ENCODE measurements at regions not wholly inside any gene's neighbourhood (a gene's known extent, or its start where the extent isn't known, plus 50 kb on each side); places are given as distances from the start of the nearest gene placed in this dataset.

DNA sequence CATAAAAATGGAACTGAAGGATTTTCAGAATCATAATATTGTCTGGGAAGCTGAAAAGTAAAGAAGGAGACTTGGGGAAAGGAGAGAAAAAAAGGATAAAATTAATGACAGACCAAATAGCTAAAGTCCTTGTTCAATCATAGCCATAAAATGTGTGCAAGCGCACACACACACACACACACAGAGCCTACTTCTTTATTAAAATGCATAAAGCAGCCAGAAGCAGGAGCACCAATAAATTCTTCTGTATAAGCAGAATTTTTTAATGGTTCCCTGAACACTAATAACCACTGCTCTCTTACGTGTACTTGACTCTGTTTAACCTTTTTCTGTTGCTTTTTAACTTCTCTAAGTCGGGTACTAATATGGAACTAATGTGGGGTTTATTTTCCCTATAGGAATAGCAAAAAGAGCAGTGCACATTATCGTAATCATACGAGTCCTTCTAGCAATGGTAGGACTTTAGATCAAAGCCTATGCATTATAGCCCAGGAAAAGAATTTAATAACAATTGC is 131.0 kb upstream of the PSMD7 start:
- DNase-seq (ENCODE audit: extremely low read depth, low read depth), result no peak
- H3K4me3 ChIP-seq (replicated peaks; ENCODE audit: low read depth, low read length), result no peak overlapping the region
- no peak for TF ChIP-seq CTCF (IDR thresholded peaks at IDR 0.05; ENCODE audit: low read depth, low read length, missing control alignments)

- DNase-seq (ENCODE audit: extremely low read depth, low read depth), result no peak
- H3K4me3 ChIP-seq (replicated peaks; ENCODE audit: low read depth, low read length), result no peak overlapping the region
- TF ChIP-seq CTCF (IDR thresholded peaks at IDR 0.05; ENCODE audit: low read depth, low read length, missing control alignments), result no peak
These were observed 135.9 kb upstream of the PSMD7 start for GRCh38 chr16:74160759-74161158.

DNA sequence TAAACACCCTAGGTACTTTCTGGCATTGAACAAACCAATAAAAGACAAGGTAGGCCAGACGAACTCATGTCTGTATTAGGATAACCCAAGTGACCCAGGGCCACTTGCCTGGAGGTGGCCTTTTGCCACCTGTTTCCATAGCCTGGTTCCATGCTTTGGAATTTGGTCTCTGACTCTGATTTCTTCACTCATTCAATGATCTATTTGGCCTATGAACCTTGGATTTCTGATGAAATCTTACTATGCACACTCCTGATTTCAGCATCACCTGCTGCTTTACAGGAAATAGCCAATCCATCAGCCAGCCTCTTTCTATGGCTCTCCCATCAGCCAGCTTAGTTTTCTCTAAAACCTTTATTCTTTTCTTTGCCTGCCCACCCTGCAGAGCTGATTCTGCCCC is 142.8 kb upstream of the PSMD7 start:
- no peak for DNase-seq (ENCODE audit: extremely low read depth, low read depth)
- H3K4me3 ChIP-seq (replicated peaks; ENCODE audit: low read depth, low read length), result no peak overlapping the region
- TF ChIP-seq CTCF (IDR thresholded peaks at IDR 0.05; ENCODE audit: low read depth, low read length, missing control alignments), result no peak

- no peak overlapping the region for H3K4me3 ChIP-seq (replicated peaks; ENCODE audit: low read depth, low read length)
- no peak for DNase-seq (ENCODE audit: extremely low read depth, low read depth)
- TF ChIP-seq CTCF (IDR thresholded peaks at IDR 0.05; ENCODE audit: low read depth, low read length, missing control alignments), result no peak
These were observed 150.0 kb upstream of the PSMD7 start for GRCh38 chr16:74146643-74147042.

DNA sequence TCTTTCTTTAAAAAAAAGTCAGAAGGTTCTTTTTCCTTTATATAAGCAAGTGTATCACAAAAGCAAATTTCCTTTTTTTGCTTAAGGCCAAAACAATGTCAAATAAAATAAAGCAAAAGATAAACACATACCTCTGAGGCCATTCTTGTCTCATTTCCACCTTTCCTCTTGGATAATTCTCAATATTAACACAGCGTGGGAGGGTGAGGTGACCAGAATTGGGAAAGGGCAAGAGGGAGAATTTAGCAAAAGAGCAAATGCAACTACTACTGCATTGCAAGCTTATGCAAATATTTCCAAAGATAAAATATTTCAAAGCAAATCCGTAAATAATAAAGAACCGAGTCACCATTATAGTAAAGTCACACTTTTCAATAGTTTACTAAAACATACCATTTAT is 153.4 kb upstream of the PSMD7 start:
- no peak for DNase-seq (ENCODE audit: extremely low read depth, low read depth)
- no peak for TF ChIP-seq CTCF (IDR thresholded peaks at IDR 0.05; ENCODE audit: low read depth, low read length, missing control alignments)

DNA sequence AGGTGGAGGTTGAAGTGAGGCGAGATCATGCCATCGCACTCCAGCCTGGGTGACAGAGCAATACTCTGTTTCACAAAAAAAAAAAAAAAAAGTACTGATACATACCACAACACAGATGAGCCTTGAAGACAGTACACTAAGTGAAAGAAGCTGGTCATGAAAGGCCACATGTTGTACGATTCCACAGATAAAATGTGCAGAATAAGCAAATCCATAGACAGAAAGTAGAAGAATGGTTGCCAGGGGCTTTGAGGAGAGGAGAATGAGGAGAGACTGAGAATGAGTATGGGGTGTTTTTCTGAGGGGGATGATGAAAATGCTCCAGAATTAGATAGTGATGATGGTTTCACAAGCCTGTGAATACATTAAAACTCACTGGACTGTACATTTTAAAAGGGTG is 155.6 kb upstream of the PSMD7 start:
- no peak for TF ChIP-seq CTCF (IDR thresholded peaks at IDR 0.05; ENCODE audit: low read depth, low read length, missing control alignments)
- DNase-seq (ENCODE audit: extremely low read depth, low read depth), result no peak
- no peak overlapping the region for H3K4me3 ChIP-seq (replicated peaks; ENCODE audit: low read depth, low read length)

More for the DNA sequence above, 153.4 kb upstream of the PSMD7 start:
- no peak overlapping the region for H3K4me3 ChIP-seq (replicated peaks; ENCODE audit: low read depth, low read length)

- H3K4me3 ChIP-seq (replicated peaks; ENCODE audit: low read depth, low read length), result no peak overlapping the region
- no peak for DNase-seq (ENCODE audit: extremely low read depth, low read depth)
- TF ChIP-seq CTCF (IDR thresholded peaks at IDR 0.05; ENCODE audit: low read depth, low read length, missing control alignments), result no peak
These were observed 156.1 kb upstream of the PSMD7 start for GRCh38 chr16:74140557-74140956.

Data from HFF-Myc (cell line).